Upper lobe of left lung (tissue), 6 donors: ENCODE measurements at regions not wholly inside any gene's neighbourhood (a gene's known extent, or its start where the extent isn't known, plus 50 kb on each side); places are given as distances from the start of the nearest gene placed in this dataset.

ENCODE experiments used
- ATAC-seq, 2 donors: fragments of 200-7000 bp; cut with Tn5 transposase; one replicate each; pipeline ENCODE4 v1.9.1; 2022; ENCODE audit warnings: mild to moderate bottlenecking in 2 of 2, moderate library complexity in 2 of 2; ENCODE audit not compliant: low FRiP score in 2 of 2
- DNase-seq, 2 donors: peaks; one replicate each; pipeline ENCODE4 v3.0.0-alpha.2; 2019 to 2020
- H3K27ac ChIP-seq, 4 donors: fragments of 200-600 bp; sonication (generic); one replicate each; pipeline ENCODE4 v1.5.1; 2016 to 2019
- H3K27me3 ChIP-seq, 4 donors: fragments of 200-600 bp; sonication (generic); one replicate each; pipeline ENCODE4 v1.5.1; 2017 to 2019
- H3K36me3 ChIP-seq, 4 donors: fragments of 200-600 bp; sonication (generic); one replicate each; pipeline ENCODE4 v1.5.1; 2016 to 2019
- H3K4me1 ChIP-seq, 4 donors: fragments of 200-600 bp; sonication (generic); one replicate each; pipeline ENCODE4 v1.5.1; 2018 to 2019
- H3K4me3 ChIP-seq, 4 donors: fragments of 200-600 bp; sonication (generic); one replicate each; pipeline ENCODE4 v1.5.1; 2017 to 2019; ENCODE audit warnings: mild to moderate bottlenecking in 2 of 4, moderate library complexity in 1 of 4
- H3K9me3 ChIP-seq, 4 donors: fragments of 200-600 bp; sonication (generic); one replicate each; pipeline ENCODE4 v1.5.1; 2018 to 2019
- EP300 ChIP-seq, 4 donors: sonication (generic); formaldehyde crosslinking; IDR thresholded peaks; one replicate each; pipeline ENCODE4 v1.5.1; 2017; ENCODE audit warnings: antibody characterized with exemption in 4 of 4, control low read depth in 2 of 4
- POLR2A ChIP-seq, 4 donors: fragments of 450-650 bp; IDR thresholded peaks; one replicate each; pipeline ENCODE4 v1.5.1; 2016 to 2017; ENCODE audit warnings: antibody characterized with exemption in 4 of 4, mild to moderate bottlenecking in 2 of 4
- POLR2AphosphoS5 ChIP-seq, 2 donors: sonication (generic); formaldehyde crosslinking; IDR thresholded peaks; one replicate each; pipeline ENCODE4 v1.5.1; 2017; ENCODE audit warnings: antibody characterized with exemption in 2 of 2
- WGBS, 2 donors: methylation state at CpG; one replicate each; pipeline ENCODE4 v1.1.5; 2017 to 2018; 5-methylcytosine and 5-hydroxymethylcytosine counted together
- TF ChIP-seq, protein P1 (sequence below), 6 experiments: fragments of 450-650 bp in 4 of 6; fragments of 200-600 bp in 2 of 6; sonication (generic) in 2 of 6; IDR thresholded peaks; one replicate each; pipeline ENCODE4 v1.5.1; 2016 to 2019; ENCODE audit warnings: antibody characterized with exemption in 6 of 6
- donor health status: DM: no; HTN: no; CAD: no; lungs with moderate emphysema.
- donor health status: DM: no; HTN: yes; CAD: no; lungs with severe emphysema.

- Histone ChIP-seq H3K9me3 (no peaks in the 10 kb centered on the region), H3K27ac (no peak overlapping the region), H3K4me1 (no peaks in the 10 kb centered on the region), H3K27me3 (no peaks in the 10 kb centered on the region), H3K4me3 (no peak overlapping the region), H3K36me3 (no peaks in the 10 kb centered on the region)
- ATAC-seq (no peak), DNase-seq (no peak)
- 53 to 62% methylated on average over 3 of the region's 3 CpGs for WGBS, 2 donors
- TF ChIP-seq POLR2A (IDR thresholded peaks at IDR 0.05) (no peak), EP300 (IDR thresholded peaks at IDR 0.05) (no peak), POLR2AphosphoS5 (IDR thresholded peaks at IDR 0.05) (no peak)
- TF ChIP-seq, protein P1, sequence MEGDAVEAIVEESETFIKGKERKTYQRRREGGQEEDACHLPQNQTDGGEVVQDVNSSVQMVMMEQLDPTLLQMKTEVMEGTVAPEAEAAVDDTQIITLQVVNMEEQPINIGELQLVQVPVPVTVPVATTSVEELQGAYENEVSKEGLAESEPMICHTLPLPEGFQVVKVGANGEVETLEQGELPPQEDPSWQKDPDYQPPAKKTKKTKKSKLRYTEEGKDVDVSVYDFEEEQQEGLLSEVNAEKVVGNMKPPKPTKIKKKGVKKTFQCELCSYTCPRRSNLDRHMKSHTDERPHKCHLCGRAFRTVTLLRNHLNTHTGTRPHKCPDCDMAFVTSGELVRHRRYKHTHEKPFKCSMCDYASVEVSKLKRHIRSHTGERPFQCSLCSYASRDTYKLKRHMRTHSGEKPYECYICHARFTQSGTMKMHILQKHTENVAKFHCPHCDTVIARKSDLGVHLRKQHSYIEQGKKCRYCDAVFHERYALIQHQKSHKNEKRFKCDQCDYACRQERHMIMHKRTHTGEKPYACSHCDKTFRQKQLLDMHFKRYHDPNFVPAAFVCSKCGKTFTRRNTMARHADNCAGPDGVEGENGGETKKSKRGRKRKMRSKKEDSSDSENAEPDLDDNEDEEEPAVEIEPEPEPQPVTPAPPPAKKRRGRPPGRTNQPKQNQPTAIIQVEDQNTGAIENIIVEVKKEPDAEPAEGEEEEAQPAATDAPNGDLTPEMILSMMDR (IDR thresholded peaks at IDR 0.05), result no peak
Observed at GRCh38 chr9:120186276-120186675, 393.7 kb downstream of the CDK5RAP2 start.

GRCh38 chr9:120184266-120184665 lies 395.7 kb downstream of the CDK5RAP2 start:
- WGBS, 2 donors, result 56 to 60% methylated on average over 3 of the region's 3 CpGs
- Histone ChIP-seq H3K27me3 (no peaks in the 10 kb centered on the region), H3K4me3 (no peak overlapping the region), H3K9me3 (no peaks in the 10 kb centered on the region), H3K4me1 (no peaks in the 10 kb centered on the region), H3K36me3 (no peaks in the 10 kb centered on the region), H3K27ac (no peak overlapping the region)
- DNase-seq, result no peak
- TF ChIP-seq EP300 (IDR thresholded peaks at IDR 0.05), result no peak
- TF ChIP-seq, protein P1 (IDR thresholded peaks at IDR 0.05), result no peak
- no peak for TF ChIP-seq POLR2AphosphoS5 (IDR thresholded peaks at IDR 0.05)
- TF ChIP-seq POLR2A (IDR thresholded peaks at IDR 0.05), result no peak
- ATAC-seq, result no peak

- H3K9me3 ChIP-seq, result no peaks in the 10 kb centered on the region
- no peaks in the 10 kb centered on the region for H3K36me3 ChIP-seq
- H3K27me3 ChIP-seq, result no peaks in the 10 kb centered on the region
- H3K4me3 ChIP-seq, result no peak overlapping the region
- WGBS, 2 donors, result 50 to 57% methylated on average over 2 to 3 of the region's 3 CpGs
- TF ChIP-seq POLR2A (IDR thresholded peaks at IDR 0.05), result no peak
- H3K27ac ChIP-seq, result no peak overlapping the region
- H3K4me1 ChIP-seq, result no peaks in the 10 kb centered on the region
- ATAC-seq, result no peak
- no peak for DNase-seq
Observed at GRCh38 chr9:120183615-120184014, 396.4 kb downstream of the CDK5RAP2 start.

- Histone ChIP-seq H3K4me3 (no peak overlapping the region), H3K27ac (no peak overlapping the region), H3K36me3 (no peaks in the 10 kb centered on the region), H3K9me3 (no peaks in the 10 kb centered on the region), H3K27me3 (no peaks in the 10 kb centered on the region), H3K4me1 (no peaks in the 10 kb centered on the region)
- ATAC-seq (no peak), DNase-seq (no peak)
- WGBS, 2 donors, result 60% methylated on average over 1 of the region's 1 CpG; no CpG with 5 or more reads in 1 of the 2 donors
- TF ChIP-seq, protein P1 (IDR thresholded peaks at IDR 0.05), result no peak
- TF ChIP-seq POLR2A (IDR thresholded peaks at IDR 0.05) (no peak), POLR2AphosphoS5 (IDR thresholded peaks at IDR 0.05) (no peak), EP300 (IDR thresholded peaks at IDR 0.05) (no peak)
Observed at GRCh38 chr9:120182011-120182410, 398.0 kb downstream of the CDK5RAP2 start.

DNA sequence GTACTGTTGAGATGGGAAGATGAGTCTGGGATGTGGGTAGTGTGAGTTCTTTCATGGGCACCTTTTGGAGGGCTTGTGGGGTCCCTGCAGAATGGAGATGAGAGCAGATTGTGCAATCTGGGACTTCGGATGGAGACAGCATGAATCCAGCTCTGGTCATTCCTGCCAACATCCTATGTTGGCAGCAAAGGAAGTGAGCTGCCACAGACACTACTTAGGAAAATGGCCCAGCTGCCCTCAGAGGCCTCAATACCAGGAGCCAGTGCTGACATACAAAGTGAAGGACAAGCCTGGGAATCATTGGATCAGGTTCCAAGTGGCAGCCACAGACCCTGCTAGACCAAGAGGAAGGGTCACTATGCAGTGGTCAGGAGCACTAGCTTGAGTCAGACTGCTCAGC lies 402.8 kb downstream of the CDK5RAP2 start:
- TF ChIP-seq, protein P1 (IDR thresholded peaks at IDR 0.05), result no peak
- TF ChIP-seq POLR2A (IDR thresholded peaks at IDR 0.05), result no peak
- TF ChIP-seq EP300 (IDR thresholded peaks at IDR 0.05), result no peak
- no peak for TF ChIP-seq POLR2AphosphoS5 (IDR thresholded peaks at IDR 0.05)
- Histone ChIP-seq H3K9me3 (no peaks in the 10 kb centered on the region), H3K27ac (no peak overlapping the region), H3K27me3 (no peaks in the 10 kb centered on the region), H3K36me3 (no peaks in the 10 kb centered on the region), H3K4me3 (no peak overlapping the region), H3K4me1 (no peaks in the 10 kb centered on the region)
- DNase-seq (no peak), ATAC-seq (no peak)
- WGBS, 2 donors, result 70 to 71% methylated on average over 1 of the region's 1 CpG
